Colonic mucosa (tissue), 4 donors: ENCODE measurements at regions not wholly inside any gene's neighbourhood (a gene's known extent, or its start where the extent isn't known, plus 50 kb on each side); places are given as distances from the start of the nearest gene placed in this dataset.

Experiments used
- DNase-seq: peaks from one replicate; pipeline ENCODE4 v3.0.0-alpha.2; 2020
- H3K27ac ChIP-seq: fragments of 200-600 bp; one replicate; pipeline ENCODE4 v1.8.0; 2021
- H3K27me3 ChIP-seq: fragments of 200-600 bp; one replicate; pipeline ENCODE4 v1.8.0; 2021
- H3K36me3 ChIP-seq: fragments of 200-600 bp; one replicate; pipeline ENCODE4 v1.8.0; 2021
- H3K4me1 ChIP-seq: fragments of 200-600 bp; one replicate; pipeline ENCODE4 v1.8.0; 2021; ENCODE audit warnings: mild to moderate bottlenecking
- H3K4me3 ChIP-seq: fragments of 200-600 bp; one replicate; pipeline ENCODE4 v1.8.0; 2021
- H3K9ac ChIP-seq, 2 donors: one replicate each; pipeline ENCODE4 v1.7.0; 2013; ENCODE audit warnings: control low read depth in 2 of 2, low read depth in 2 of 2, low read length in 2 of 2
- H3K9me3 ChIP-seq: fragments of 200-600 bp; one replicate; pipeline ENCODE4 v1.8.0; 2021
- CTCF ChIP-seq: fragments of 200-600 bp; IDR thresholded peaks from one replicate; pipeline ENCODE4 v1.8.0; 2022; ENCODE audit warnings: antibody characterized with exemption, mild to moderate bottlenecking
- intact Hi-C: fragments of 100-400 bp; cut with DNase I; formaldehyde crosslinking; loops from one replicate; pipeline ENCODE4 v1.14.1; 2022
- donor health status: healthy.
- donor health status: DM: no; HTN: no; CAD: no.
- donor health status: DM: no; HTN: no; CAD: no.

- no peak for TF ChIP-seq CTCF
- Histone ChIP-seq H3K9ac (no peak overlapping the region), H3K4me3 (no peak overlapping the region), H3K36me3 (no peaks in the 10 kb centered on the region), H3K27me3 (no peaks in the 10 kb centered on the region), H3K9me3 (no peaks in the 10 kb centered on the region), H3K27ac (no peak overlapping the region), H3K4me1 (no peaks in the 10 kb centered on the region)
- no peak for DNase-seq
- intact Hi-C loops: no loop called here
These were observed 414.8 kb upstream of the ID2 start for GRCh38 chr2:8267048-8267447.

- no peaks in the 10 kb centered on the region for H3K9me3 ChIP-seq
- H3K36me3 ChIP-seq: no peaks in the 10 kb centered on the region
- no peak for DNase-seq
- no peak overlapping the region for H3K4me3 ChIP-seq
- H3K27ac ChIP-seq: no peak overlapping the region
- TF ChIP-seq CTCF: no peak
- no peak overlapping the region for H3K9ac ChIP-seq
- H3K4me1 ChIP-seq: no peaks in the 10 kb centered on the region
- no peaks in the 10 kb centered on the region for H3K27me3 ChIP-seq
- intact Hi-C loops: no loop called here
These were observed 414.1 kb upstream of the ID2 start for GRCh38 chr2:8267721-8268120.

- H3K36me3 ChIP-seq: no peaks in the 10 kb centered on the region
- TF ChIP-seq CTCF: no peak
- no peak for DNase-seq
- H3K4me1 ChIP-seq: no peaks in the 10 kb centered on the region
- no peak overlapping the region for H3K27ac ChIP-seq
- no peaks in the 10 kb centered on the region for H3K9me3 ChIP-seq
- no peaks in the 10 kb centered on the region for H3K27me3 ChIP-seq
- intact Hi-C loops: no loop called here
- no peak overlapping the region for H3K9ac ChIP-seq
- H3K4me3 ChIP-seq: no peak overlapping the region
These were observed 413.6 kb upstream of the ID2 start for GRCh38 chr2:8268172-8268783.

GRCh38 chr2:8270699-8271098 is 411.2 kb upstream of the ID2 start:
- Histone ChIP-seq H3K36me3 (no peaks in the 10 kb centered on the region), H3K4me1 (no peaks in the 10 kb centered on the region), H3K27ac (no peak overlapping the region), H3K27me3 (no peaks in the 10 kb centered on the region), H3K4me3 (no peak overlapping the region), H3K9me3 (no peaks in the 10 kb centered on the region), H3K9ac (no peak overlapping the region)
- intact Hi-C loops: no loop called here
- DNase-seq: no peak
- TF ChIP-seq CTCF: no peak

- Histone ChIP-seq H3K9me3 (no peaks in the 10 kb centered on the region), H3K36me3 (no peaks in the 10 kb centered on the region), H3K4me1 (no peaks in the 10 kb centered on the region), H3K4me3 (no peak overlapping the region), H3K27ac (no peak overlapping the region), H3K27me3 (no peaks in the 10 kb centered on the region), H3K9ac (no peak overlapping the region)
- intact Hi-C loops: no loop called here
- TF ChIP-seq CTCF: no peak
- no peak for DNase-seq
These were observed 410.4 kb upstream of the ID2 start for GRCh38 chr2:8271461-8271860.
